ENCODE measurements at regions not wholly inside any gene's neighbourhood (a gene's known extent, or its start where the extent isn't known, plus 50 kb on each side); places are given as distances from the start of the nearest gene placed in this dataset.

GRCh38 chr2:21800356-21800755, 676.6 kb downstream of the TDRD15 start:
- Histone ChIP-seq H3K79me2 (ENCODE audit: low read depth) (no peaks in the 10 kb centered on the region), H3K4me2 (no peak overlapping the region), H3K27ac (no peak overlapping the region), H4K20me1 (ENCODE audit: low read depth) (no peaks in the 10 kb centered on the region), H3K36me3 (no peaks in the 10 kb centered on the region), H3K9ac (no peak overlapping the region), H3K4me1 (no peaks in the 10 kb centered on the region), H2AFZ (replicated peaks) (no peak overlapping the region), H3K9me3 (ENCODE audit: low read depth) (no peaks in the 10 kb centered on the region), H3K4me3 (no peak overlapping the region), H3K27me3 (no peaks in the 10 kb centered on the region), H3F3A (ENCODE audit: low read depth) (no peaks in the 10 kb centered on the region)
- no peak for DNase-seq (ENCODE audit: low spot score)
- Mint-ChIP-seq H3K36me3 (no peaks in the 10 kb centered on the region), H3K4me1 (peaks cover 7% of the 10 kb centered on the region), H3K4me3 (no peak overlapping the region), H3K9me3 (no peaks in the 10 kb centered on the region), H3K27ac (no peak overlapping the region), H3K27me3 (ENCODE audit: insufficient read depth, low read depth) (peaks cover 2% of the 10 kb centered on the region)
- TF ChIP-seq EZH2 (IDR thresholded peaks at IDR 0.05): no peak
- TF ChIP-seq, protein P1, sequence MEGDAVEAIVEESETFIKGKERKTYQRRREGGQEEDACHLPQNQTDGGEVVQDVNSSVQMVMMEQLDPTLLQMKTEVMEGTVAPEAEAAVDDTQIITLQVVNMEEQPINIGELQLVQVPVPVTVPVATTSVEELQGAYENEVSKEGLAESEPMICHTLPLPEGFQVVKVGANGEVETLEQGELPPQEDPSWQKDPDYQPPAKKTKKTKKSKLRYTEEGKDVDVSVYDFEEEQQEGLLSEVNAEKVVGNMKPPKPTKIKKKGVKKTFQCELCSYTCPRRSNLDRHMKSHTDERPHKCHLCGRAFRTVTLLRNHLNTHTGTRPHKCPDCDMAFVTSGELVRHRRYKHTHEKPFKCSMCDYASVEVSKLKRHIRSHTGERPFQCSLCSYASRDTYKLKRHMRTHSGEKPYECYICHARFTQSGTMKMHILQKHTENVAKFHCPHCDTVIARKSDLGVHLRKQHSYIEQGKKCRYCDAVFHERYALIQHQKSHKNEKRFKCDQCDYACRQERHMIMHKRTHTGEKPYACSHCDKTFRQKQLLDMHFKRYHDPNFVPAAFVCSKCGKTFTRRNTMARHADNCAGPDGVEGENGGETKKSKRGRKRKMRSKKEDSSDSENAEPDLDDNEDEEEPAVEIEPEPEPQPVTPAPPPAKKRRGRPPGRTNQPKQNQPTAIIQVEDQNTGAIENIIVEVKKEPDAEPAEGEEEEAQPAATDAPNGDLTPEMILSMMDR (IDR thresholded peaks at IDR 0.05): no peak
- no peak for TF ChIP-seq EZH2phosphoT487 (IDR thresholded peaks at IDR 0.05)

GRCh38 chr2:21803550-21803949, 679.8 kb downstream of the TDRD15 start:
- H3K27ac Mint-ChIP-seq: no peak overlapping the region
- TF ChIP-seq EZH2phosphoT487 (IDR thresholded peaks at IDR 0.05): no peak
- no peak for TF ChIP-seq EZH2 (IDR thresholded peaks at IDR 0.05)
- TF ChIP-seq, protein P1 (IDR thresholded peaks at IDR 0.05): no peak
- Histone ChIP-seq H3K27me3 (no peaks in the 10 kb centered on the region), H3K36me3 (no peaks in the 10 kb centered on the region), H3K27ac (no peak overlapping the region), H3K79me2 (ENCODE audit: low read depth) (no peaks in the 10 kb centered on the region), H2AFZ (replicated peaks) (no peak overlapping the region), H3F3A (ENCODE audit: low read depth) (no peaks in the 10 kb centered on the region), H3K4me1 (no peaks in the 10 kb centered on the region), H3K9me3 (ENCODE audit: low read depth) (no peaks in the 10 kb centered on the region), H3K4me2 (no peak overlapping the region), H4K20me1 (ENCODE audit: low read depth) (no peaks in the 10 kb centered on the region), H3K4me3 (no peak overlapping the region), H3K9ac (no peak overlapping the region)
- no peak for DNase-seq (ENCODE audit: low spot score)
- H3K27me3 Mint-ChIP-seq (ENCODE audit: insufficient read depth, low read depth): no peaks in the 10 kb centered on the region
- H3K36me3 Mint-ChIP-seq: no peaks in the 10 kb centered on the region
- H3K9me3 Mint-ChIP-seq: no peaks in the 10 kb centered on the region
- H3K4me1 Mint-ChIP-seq: peaks cover 7% of the 10 kb centered on the region
- H3K4me3 Mint-ChIP-seq: no peak overlapping the region

DNA sequence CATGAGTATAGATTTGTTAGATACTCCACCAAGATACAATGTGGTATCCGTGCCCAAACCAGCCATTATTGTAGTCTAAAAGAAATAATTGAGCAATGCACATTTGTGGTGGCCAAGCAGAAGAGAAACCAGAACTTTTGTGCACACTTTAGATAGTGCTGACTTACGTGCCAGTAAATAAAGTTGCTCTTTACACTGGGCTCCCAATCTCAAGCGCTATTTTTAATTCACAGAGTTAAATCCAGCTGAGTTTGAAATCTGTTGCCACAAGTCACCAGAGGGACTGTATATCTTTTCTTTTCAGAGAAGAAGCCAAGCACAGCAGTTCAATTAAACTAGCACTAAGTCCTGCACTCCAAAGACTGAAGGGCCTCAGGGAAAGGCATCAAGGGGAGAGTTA, 680.4 kb downstream of the TDRD15 start:
- TF ChIP-seq, protein P1 (IDR thresholded peaks at IDR 0.05): no peak
- TF ChIP-seq EZH2phosphoT487 (IDR thresholded peaks at IDR 0.05): no peak
- TF ChIP-seq EZH2 (IDR thresholded peaks at IDR 0.05): no peak
- peaks cover 7% of the 10 kb centered on the region for H3K4me1 Mint-ChIP-seq

More for the DNA sequence above, 680.4 kb downstream of the TDRD15 start:
- no peaks in the 10 kb centered on the region for H3K79me2 ChIP-seq (ENCODE audit: low read depth)
- no peaks in the 10 kb centered on the region for H4K20me1 ChIP-seq (ENCODE audit: low read depth)
- H3K27ac Mint-ChIP-seq: no peak overlapping the region
- no peaks in the 10 kb centered on the region for H3K36me3 Mint-ChIP-seq
- no peaks in the 10 kb centered on the region for H3K27me3 ChIP-seq
- H3K27me3 Mint-ChIP-seq (ENCODE audit: insufficient read depth, low read depth): no peaks in the 10 kb centered on the region
- no peaks in the 10 kb centered on the region for H3K36me3 ChIP-seq
- no peak for DNase-seq (ENCODE audit: low spot score)
- no peak overlapping the region for H3K9ac ChIP-seq
- H3K9me3 ChIP-seq (ENCODE audit: low read depth): no peaks in the 10 kb centered on the region
- H3K9me3 Mint-ChIP-seq: no peaks in the 10 kb centered on the region
- H3K27ac ChIP-seq: no peak overlapping the region
- H3K4me1 ChIP-seq: no peaks in the 10 kb centered on the region
- no peak overlapping the region for H3K4me2 ChIP-seq
- H3K4me3 ChIP-seq: no peak overlapping the region
- no peak overlapping the region for H3K4me3 Mint-ChIP-seq
- H2AFZ ChIP-seq (replicated peaks): no peak overlapping the region
- no peaks in the 10 kb centered on the region for H3F3A ChIP-seq (ENCODE audit: low read depth)
